ENCODE measurements at regions not wholly inside any gene's neighbourhood (a gene's known extent, or its start where the extent isn't known, plus 50 kb on each side); places are given as distances from the start of the nearest gene placed in this dataset.
A peak's percentile ranks its signal among the peaks of the same experiment; 100 is the strongest.

DNA sequence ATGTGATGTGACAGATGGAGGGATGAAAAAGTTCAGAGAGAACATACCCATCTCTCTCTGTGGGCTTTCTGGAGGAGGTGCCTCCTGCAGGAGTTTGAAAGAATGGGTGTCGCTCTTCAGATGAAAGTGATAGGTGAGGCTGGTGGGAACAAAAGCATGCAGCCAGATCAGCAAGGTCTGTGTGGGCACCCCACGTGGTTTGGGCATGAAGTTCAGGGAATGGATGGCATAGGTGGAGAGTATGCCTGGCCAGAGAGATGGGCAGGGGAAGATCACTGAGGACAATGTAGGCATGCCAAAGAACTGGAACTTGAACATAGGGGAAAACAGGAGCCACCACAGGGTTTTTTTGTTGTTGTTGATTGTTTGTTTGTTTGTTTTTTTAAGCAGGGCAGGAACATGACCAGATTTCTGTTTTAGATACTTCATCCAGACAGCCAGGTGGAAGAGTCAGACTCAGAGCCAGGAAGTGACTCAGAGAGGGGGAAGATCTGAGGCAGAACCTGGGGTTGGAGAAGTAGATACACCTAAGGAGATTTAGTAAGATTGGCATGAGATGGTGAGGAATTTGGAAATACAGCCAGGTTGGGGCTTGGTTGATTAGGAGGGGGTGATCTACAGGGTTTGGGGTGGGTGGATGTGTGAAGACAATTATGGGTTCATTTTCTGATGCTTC, 64.8 kb upstream of the CLSTN2 start:
- no peak for DNase-seq

DNA sequence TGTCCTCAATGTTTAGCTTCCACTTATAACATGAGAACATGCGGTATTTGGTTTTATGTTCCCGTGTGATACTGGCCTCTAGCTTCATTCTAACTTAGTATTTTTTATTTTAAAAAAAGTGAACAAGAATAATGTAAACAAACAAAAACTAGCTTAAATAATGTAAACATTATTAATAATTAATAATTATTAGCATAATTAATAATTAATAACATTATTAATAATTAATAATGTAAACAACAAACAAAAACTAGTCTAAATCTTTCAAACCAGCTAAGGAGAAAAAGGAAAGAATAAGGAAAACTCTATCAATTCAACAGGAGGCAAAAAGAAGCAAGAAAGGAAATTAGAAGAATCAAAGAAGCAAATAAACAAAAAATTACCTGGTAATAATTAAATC, 66.2 kb upstream of the CLSTN2 start:
- DNase-seq, result no peak

- no peak for DNase-seq
These were observed 86.3 kb upstream of the CLSTN2 start for GRCh38 chr3:139848660-139849059.

DNA sequence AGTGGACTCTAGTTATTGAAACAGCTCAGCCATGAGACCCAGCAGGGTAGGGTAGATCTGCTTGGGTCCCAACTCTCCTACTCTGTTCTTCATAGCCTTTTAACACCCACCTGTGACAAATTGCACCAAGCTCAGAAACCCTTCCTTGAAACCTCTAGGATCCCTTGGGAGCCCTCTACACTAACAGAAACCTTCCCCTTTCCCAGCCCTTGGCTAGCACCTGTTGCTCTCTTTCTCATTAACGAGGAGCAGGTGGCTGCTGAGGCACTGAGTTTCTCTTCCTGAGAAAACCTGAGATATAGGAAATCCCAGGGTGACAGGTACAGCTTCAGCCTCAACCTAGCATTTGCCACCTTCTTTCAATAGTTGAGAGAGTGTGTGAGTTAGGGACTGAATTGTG, 88.3 kb upstream of the CLSTN2 start:
- DNase-seq, result no peak

GRCh38 chr3:139839659-139840058, 95.3 kb upstream of the CLSTN2 start:
- no peak for DNase-seq

DNA sequence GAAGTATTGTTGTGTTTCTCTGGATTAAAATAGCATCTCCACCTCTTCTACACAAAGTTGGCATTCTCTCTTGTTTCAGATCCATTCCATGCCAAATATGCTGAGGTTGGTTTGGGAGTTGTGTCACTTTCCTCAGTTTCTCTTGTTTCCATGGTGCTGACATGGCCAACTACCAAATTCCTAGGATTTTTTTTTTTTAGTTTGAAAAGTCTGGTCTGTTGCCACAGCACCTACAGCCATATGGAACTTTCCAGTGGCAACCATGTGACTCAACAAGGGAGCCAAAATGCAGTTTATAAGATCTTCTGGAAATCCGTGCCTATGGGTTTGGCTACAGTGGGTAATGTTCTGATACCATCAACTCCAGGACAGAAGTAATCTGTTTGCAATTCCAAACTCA, 96.0 kb upstream of the CLSTN2 start:
- DNase-seq, result no peak

GRCh38 chr3:139838269-139838957, 96.6 kb upstream of the CLSTN2 start:
- no peak for DNase-seq

- no peak for DNase-seq
These were observed 98.1 kb upstream of the CLSTN2 start for GRCh38 chr3:139836698-139837464.

DNA sequence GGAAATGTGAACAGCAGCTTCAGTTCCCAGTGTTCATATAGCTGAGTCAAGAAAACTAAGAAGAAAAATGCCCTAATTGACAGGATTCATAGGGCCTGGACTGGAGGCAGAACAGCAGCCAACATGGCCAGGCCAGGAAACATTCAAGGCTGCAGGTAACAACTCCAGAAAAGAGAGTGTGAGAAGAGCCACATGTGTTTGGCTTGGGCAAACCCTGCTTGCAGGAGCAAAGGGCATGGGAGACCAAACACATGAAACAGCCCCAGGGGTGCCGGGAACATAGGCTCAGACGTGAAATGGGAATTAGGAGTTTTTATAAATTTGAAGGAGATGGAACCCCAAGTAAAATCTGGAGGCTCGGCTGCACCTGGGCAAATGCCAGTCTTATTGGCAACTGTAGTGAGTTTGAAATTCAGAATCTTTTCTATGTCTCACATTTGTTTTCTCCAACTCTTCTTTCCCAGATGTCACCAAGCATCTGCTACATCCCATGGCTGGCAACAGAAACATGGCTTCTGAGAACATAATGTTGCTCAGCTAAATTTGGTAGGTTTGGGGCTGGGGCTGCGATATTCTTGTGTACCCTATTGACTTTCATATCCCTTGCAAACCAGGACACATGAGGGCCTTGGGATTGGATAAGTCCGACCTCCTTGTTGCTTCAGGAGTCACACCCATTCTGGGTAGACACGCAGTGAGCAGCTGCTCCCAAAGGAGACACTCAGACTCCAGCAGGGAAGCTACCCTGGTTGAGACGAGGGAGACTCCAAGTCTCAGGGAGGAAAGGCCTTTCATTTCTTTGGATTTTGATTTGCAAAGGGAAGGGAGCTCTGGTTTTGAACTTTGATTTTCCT, 98.9 kb upstream of the CLSTN2 start:
- no peak for DNase-seq

DNA sequence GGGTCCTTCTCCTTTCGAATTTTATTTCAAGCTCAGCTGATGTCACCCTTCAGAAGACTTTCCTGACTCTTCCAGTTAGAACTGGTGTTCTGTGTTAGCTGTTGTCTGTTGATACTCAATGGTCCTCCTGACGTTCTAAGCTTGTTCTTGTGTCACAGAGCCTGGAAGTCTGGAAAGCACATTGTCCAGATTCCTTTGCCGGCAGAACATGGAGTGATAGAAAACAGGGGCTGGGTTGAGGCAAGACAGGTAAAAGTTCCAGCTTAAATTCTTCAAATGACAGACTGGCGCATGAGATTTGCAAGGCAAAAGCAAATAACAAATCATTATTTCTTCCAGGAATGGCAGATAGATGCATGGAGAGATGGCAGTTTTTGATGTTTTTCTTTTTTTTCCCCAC, 102.0 kb upstream of the CLSTN2 start:
- no peak for DNase-seq

- no peak for DNase-seq
These were observed 104.2 kb upstream of the CLSTN2 start for GRCh38 chr3:139830817-139831216.

DNA sequence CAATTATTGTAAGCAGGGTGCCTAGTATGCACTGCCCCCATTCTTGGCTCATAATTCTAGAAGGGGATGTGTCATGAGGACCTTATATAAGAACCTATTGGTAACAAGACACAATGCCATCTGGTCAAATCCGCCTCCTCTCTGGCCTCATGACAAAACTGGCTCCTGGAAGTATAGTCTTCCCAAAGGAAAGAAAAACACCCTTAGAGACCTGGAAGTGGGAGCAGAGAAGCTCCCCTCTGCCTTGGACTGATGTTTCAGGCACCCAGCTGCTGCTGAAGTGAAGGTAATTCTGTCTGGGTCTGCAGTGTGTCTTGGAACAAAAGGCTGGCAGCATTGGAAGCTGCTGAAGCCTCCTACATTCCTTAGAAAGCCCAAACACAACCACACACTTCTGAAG, 107.2 kb upstream of the CLSTN2 start:
- no peak for DNase-seq

GRCh38 chr3:139824864-139825263, 110.1 kb upstream of the CLSTN2 start:
- no peak for DNase-seq

DNA sequence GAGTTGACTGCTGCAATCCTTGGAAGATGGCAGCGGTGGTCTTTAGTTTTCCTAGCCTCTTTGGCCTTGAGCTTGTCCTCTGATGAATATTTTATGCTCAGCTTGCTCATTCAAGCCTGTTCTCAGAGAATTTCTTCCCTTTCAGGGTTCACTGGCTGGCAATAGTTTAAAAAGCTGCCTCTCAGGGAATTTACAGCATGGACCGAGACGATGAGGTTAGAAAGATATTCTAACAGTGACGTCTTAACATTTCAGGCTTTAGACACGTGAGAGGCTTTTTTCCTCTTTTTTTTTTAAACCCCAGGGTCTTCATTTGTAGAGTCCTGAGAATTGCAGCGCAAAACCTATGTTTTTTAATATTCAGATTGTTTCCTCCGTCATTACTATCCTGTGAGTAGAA, 120.3 kb upstream of the CLSTN2 start:
- DNase-seq, result no peak

DNA sequence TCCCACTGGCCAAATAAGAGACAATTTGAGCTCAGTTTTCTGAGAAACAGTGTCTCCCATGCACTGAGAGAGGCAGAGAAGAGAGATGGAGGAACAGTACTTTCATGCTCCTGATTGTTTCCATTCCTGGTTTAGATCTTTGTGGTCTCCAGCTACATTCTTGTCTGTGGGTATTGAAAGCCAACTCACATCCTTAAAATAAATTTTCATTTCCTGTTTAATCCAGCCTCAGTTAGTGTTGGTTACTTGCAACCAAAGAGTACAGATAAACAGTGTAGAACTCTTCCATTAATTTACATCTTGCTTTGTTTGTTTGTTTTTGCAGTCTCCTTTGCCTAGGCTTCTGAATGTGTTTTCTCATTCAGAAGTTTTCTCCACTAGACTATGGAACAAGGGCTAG, 123.7 kb upstream of the CLSTN2 start:
- DNase-seq, result peak; percentile 2

DNA sequence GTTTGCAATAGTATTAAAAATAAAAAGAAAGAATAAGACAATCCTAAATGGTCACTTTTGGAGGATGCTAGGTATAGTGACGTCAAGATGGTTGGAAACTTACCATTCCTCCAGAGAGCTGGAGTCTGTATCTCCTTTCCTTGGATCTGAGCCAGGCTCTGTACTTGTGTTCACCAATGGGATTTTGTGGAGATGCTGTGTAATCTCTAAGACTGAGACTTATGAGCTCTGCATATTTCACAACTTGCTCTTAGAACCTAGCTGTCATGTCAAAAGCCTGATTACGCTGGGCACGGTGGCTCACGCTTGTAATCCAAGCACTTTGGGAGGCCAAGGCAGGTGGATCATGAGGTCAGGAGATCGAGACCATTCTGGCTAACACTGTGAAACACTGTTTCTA, 126.8 kb upstream of the CLSTN2 start:
- no peak for DNase-seq

- no peak for DNase-seq
These were observed 125.5 kb upstream of the NMNAT3 start for GRCh38 chr3:139803294-139803693.

DNA sequence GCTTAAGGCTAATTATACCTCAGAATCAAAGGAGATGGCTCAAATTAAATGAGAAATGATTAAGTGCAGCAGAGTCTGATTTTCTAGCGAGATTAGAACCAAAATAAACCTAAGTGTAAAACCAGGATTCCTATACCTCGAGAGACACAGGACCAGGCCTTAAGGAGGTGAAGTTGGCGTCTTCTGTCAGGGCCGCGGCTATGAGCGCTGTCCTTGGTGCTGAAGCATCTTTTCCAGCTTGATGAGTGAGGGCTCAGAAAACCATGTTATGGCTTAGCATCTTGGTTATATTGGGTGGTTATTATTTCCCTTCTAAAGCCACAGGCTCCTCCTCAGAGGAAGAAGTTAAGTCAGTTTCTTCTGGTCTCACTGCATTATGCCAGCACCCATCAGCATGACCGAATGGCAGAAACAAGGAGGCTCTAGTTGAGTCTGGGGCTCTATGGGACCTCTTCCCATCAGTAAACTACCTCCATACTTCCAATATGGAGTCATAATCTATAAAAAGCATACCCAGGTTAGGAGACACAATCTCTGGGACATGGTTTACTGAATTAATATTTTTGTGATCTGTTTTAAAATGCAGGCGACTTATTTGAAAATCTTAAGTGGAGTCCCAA, 120.1 kb upstream of the NMNAT3 start:
- peak; percentile 27 for DNase-seq

DNA sequence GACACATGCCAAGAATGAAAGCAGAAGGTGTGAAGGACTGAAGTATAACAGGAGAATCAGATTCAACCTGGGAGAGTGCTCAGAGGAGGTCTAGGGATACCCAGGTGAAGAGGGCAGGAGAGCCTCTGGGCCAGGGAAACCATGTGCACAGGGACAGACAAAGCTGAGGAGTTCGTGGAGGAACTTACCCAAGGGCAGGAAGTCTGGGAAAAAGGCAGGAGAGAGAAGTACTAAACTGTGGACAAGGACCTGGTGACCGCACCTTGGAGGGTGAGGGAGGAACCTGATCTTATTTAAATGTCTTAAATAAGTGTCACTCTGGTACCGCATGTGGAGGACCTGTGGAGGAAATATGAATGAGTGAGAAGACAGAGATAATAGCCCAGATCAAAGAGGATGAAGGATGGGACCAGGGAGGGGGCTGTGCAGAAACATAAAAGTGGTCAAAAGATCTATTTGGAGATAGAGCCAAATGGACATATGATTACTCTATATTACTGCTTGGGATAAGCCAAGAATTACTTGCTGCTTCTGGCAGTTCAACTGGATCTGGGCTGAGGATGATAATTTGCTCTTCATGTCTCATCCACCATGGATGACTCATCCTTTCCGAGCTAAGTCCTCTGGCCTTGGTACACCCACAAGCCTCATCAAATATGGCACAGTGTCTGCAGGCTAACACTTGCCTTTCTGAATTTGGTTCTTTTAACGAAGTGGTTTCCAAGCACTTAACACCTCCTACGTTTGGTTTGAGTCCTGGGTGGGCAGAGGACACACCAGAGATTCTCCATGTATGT, 116.9 kb upstream of the NMNAT3 start:
- DNase-seq, result no peak

DNA sequence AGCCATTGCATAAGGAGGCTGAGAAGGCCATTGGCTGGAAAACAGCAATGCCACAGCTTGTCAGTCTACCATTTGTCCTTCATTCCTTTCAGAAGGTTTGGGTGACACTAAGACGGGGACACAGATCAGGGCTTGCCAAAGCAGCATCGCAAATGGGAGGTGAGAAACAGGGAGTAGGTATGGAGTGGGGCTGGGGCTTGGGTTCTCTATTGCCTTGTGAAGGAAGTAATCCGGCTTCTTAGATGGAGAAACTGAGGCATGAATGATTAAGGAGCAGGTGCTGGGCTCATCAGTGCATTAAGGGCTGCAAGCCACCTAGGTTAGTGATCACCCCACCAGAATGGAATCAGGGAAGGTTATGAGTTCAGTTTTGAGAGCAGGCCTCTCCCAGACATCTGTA, 115.6 kb upstream of the NMNAT3 start:
- DNase-seq, result no peak

DNA sequence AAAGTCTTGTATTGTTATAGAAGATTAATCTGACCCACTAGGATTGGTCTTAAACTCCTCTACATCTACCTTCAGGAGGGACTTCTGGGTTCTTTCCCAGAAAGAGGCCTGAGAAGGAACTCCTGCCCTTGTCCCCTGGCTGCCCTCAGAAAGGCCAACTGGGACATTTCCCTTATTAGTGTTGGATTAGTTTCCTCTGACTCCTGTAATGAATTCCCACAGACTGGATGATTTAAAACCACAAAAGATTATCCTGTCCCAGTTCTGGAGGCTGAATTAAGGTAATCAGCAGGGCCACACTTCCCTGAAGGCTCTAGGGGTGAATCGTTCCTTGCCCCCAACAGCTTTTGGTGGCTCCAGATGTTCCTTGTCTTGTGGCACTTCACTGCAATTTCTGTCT, 102.8 kb upstream of the NMNAT3 start:
- DNase-seq, result no peak
